ENCODE measurements at regions not wholly inside any gene's neighbourhood (a gene's known extent, or its start where the extent isn't known, plus 50 kb on each side); places are given as distances from the start of the nearest gene placed in this dataset.
"Not testable (repeated sequence)": the region's sequence is repeated elsewhere in the genome, so short reads cannot be mapped to it uniquely, and the experiment has no call there.

DNA sequence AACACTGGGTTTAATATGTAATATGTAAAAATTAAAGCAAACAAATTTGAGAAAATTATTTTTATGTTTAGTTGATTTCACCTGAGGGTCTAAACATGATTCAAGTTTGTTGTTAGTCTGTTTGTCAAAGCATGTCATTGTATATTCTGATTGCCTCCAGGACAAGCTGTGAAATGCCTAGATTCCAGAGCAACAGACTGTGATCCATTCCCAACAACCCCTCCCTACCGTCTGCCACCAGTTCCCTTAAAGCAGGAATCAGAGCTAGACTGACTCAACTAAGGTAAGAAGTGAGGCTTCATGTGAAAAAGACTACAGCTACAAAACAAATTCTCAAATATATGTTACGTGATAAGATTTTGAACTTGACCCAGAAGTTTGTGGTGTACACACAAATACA lies 304.2 kb downstream of the RAB38 start:
- no peak for DNase-seq (ENCODE audit: low read depth)

- DNase-seq (ENCODE audit: low read depth): peak; percentile 63
Observed at GRCh38 chr11:87870086-87870485, 305.2 kb downstream of the RAB38 start.

DNA sequence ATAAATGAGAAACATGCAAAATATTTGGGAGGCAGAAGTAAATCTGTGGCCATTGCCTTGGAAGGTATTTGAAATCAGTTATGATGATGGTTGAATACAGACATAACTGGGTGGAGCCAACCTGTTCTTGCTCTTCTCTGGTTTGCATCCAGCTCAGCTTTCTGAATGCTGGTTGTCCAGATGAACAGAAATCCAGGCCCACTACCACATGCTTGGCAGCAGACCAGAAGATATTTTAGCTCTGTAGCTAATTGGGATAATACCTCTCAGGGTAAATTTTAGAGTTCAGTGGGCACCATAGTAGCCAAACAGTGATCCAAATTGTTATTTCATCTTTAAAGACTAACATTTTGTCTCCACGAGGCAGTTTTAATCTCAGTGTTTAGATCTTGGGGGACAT lies 308.3 kb downstream of the RAB38 start:
- no peak for DNase-seq (ENCODE audit: low read depth)

- no peak for DNase-seq (ENCODE audit: low read depth)
Observed at GRCh38 chr11:87861030-87861429, 314.2 kb downstream of the RAB38 start.

GRCh38 chr11:87859636-87860035 lies 315.6 kb downstream of the RAB38 start:
- DNase-seq (ENCODE audit: low read depth): peak; percentile 4

- DNase-seq (ENCODE audit: low read depth): no peak
Observed at GRCh38 chr11:87851827-87852226, 323.4 kb downstream of the RAB38 start.

DNA sequence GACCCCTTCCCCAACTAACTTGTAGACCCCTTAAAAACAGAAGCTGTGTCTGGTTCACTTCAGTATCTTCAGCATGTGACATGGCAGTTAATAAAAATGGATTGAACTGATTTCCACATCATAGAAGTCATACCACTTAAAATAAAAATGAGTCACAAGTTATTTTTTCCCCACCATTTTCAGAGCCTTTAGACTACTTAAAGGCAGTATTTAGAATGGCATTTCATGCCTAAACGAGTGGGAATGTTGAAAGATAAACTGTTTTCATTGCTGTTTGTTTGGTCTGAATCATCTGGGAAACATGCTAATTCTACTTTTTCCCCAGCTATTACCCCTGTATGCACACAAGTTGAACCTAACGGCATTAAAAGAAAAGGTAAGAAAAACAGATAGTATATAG lies 324.0 kb downstream of the RAB38 start:
- peak; percentile 94 for DNase-seq (ENCODE audit: low read depth)

DNA sequence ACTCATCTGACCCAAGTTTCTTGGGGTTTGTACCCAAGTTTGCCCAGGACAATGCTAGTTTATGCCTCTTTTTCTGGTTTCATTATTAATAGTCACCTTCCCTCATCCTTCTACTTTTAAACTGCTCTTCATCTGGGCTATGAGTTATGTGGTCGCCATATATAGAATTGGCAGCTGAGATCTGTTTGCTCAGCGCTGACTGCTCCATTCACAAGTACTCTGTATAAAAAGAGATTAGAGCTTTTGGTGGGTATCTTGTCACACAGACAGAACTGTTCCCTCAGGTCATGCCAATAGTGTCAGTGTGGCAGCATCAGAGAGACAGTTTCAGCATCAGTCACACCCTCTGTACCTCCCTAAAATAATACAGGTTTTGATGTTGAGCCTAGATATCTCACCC lies 326.0 kb downstream of the RAB38 start:
- DNase-seq (ENCODE audit: low read depth): no peak

DNA sequence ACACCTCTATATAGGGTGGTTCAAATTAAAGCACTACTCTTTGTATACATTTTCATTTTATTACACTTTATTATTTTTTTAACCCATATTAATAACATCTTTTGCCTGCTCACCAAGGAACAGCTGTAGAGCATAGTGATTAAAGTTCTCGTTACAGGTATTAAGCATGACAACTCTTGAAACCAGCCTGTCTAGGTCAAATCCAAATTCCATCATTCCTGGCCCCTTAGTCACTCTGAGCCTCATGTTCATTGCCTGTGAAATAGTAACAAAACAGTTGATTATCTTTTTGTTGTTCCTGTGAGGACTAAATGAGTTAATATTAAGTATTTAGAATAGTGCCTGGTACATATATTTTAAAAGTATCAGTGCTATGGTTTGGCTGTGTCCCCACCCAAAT lies 334.5 kb downstream of the RAB38 start:
- DNase-seq (ENCODE audit: low read depth): peak; percentile 31

DNA sequence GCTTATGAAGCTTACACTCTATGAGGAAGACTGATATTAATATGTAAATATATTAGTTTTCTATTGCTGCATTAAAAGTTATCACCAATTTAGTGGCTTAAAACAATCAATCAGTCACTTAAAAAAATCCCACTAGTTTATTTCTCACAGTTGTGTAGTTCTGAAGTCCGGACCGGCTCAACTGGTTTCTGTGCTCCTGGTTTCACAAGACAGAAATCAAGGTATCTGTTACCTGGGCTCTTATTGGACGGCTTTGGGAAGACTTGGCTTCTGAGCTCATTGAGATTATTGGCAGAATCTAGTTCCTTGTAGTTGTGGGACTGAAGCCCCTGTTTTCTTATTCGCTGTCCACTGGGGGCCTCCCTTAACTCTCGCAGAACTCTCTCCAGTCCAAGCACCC lies 343.0 kb downstream of the RAB38 start:
- no peak for DNase-seq (ENCODE audit: low read depth)

GRCh38 chr11:87820011-87820410 lies 355.2 kb downstream of the RAB38 start:
- DNase-seq (ENCODE audit: low read depth): peak; percentile 18

GRCh38 chr11:87819151-87819550 lies 356.1 kb downstream of the RAB38 start:
- peak; percentile 32 for DNase-seq (ENCODE audit: low read depth)

GRCh38 chr11:87812571-87813365 lies 362.5 kb downstream of the RAB38 start:
- no peak for DNase-seq (ENCODE audit: low read depth)

DNA sequence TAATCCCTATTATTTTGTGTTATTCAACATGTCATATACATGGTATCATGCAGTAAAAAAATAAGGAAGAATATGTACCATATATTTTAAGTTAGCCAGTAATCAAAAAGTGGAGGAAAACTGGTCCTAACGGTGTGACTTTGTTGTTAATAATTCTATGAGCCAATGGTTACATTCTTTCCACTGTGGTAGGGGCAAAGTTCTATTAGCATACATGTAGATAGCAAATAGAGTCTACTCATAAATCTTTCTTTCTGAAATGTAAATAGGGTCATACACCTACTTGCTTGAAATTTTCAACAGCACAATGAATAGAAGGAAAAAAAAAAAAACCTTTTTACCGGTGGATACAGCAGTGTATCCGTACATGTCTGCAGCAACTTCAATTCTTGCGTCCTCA lies 364.8 kb downstream of the RAB38 start:
- DNase-seq (ENCODE audit: low read depth): no peak

- no peak for DNase-seq (ENCODE audit: low read depth)
Observed at GRCh38 chr11:87809256-87809655, 366.0 kb downstream of the RAB38 start.

DNA sequence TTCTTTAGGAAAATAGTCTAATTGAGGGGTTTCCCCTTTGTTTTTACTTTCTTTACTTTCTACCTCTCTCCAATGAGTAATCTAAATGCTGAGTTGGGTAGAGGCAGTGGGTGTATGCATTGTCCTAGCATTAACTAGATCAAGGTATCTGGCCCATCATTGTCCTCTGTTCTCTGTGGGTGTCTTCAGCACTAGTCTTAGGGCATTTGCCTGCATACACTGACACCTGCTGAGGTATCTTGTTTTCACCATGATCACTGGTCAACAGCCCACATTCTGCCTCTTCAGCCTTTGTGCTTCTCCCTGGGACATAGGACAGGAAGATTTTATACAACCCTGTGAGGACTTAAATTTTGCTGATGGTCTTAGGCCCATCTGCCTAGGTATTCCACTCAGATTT lies 371.1 kb downstream of the RAB38 start:
- no peak for DNase-seq (ENCODE audit: low read depth)

GRCh38 chr11:87803748-87804147 lies 371.5 kb downstream of the RAB38 start:
- no peak for DNase-seq (ENCODE audit: low read depth)

- not testable (repeated sequence) for DNase-seq (ENCODE audit: low read depth)
Observed at GRCh38 chr11:87784862-87785261, 390.4 kb downstream of the RAB38 start.

DNA sequence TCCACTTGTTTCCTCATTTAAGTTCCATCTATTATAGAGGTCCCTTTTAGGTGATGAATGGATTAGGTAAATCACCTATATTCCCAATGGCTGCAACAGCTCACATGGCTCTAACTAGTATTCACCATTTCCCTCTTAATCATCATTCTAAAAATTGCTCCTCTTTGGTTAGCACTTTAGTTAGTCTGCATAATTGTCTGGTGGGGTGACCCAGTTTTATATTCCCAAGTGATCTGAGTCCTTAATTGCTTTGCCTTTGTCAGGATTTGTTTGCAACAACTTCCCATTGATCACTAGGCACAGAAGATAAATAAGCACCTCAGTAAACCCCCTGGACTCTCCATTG lies 395.2 kb downstream of the RAB38 start:
- no peak for DNase-seq (ENCODE audit: low read depth)

- no peak for DNase-seq (ENCODE audit: low read depth)
Observed at GRCh38 chr11:87779276-87780067, 395.8 kb downstream of the RAB38 start.

DNA sequence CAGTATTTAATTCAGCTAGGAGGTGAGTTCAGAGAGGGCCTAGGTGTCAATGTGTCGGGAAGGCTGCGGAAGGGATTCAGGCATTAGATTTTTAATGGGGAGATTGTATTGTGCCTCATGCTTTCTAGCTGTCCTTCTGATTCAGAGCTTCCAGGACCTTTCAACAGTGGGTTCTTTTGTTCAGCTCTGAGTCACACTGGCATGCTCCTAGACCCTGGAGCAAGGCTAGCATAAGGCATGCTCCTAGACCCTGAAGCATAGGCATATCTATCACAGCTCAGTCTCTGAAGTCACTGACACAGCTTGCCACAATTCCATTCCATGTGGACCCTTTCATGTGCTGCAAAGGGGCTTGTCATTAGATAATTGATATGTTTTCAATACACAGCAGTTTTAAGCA lies 396.9 kb downstream of the RAB38 start:
- no peak for DNase-seq (ENCODE audit: low read depth)

GRCh38 chr11:87775036-87775435 lies 400.2 kb downstream of the RAB38 start:
- DNase-seq (ENCODE audit: low read depth): no peak

DNA sequence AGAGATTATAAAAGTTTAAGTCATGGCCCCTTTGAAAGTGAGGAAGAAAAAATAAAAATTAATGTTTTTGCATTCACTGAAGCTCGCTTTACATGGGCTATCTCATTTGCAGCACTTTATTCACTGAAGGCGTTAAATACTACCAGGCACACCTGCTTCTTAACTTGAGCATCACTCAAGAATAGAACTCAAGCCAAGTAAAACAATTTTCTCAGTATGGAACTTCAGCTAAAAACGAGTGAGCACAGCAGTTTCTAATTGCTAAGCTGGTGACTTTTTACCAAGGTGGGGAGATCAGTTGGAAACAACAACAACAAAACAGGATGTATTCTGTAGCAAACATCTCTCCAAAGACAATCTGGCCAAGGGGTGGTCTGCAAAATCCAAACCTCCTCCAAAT lies 405.6 kb downstream of the RAB38 start:
- no peak for DNase-seq (ENCODE audit: low read depth)

DNA sequence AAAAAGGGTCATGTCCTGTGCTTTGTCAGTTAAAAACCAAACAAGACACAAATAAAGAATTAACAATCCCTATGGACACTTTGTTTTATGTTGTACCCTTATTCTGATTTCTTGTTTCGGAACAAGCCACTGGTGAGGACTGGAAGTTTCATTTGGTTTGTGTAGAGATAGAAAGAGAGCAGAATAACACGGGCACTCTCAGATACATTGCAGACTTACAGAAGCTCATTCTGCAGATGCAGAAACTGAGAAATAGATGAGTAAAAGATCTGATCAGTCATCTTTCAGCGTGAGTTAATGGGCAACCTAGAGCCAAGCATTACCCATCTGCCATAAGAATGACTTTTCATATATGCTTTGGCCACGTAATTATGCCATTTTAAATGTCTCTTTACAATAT lies 407.6 kb downstream of the RAB38 start:
- DNase-seq (ENCODE audit: low read depth): no peak
